HCT116 (cell line): ENCODE measurements at regions not wholly inside any gene's neighbourhood (a gene's known extent, or its start where the extent isn't known, plus 50 kb on each side); places are given as distances from the start of the nearest gene placed in this dataset.

Experiments used
- ATAC-seq: fragments of 200-7000 bp; cut with Tn5 transposase; 2 replicates; pipeline ENCODE4 v1.9.1; 2020; ENCODE audit warnings: mild to moderate bottlenecking, moderate library complexity
- BruUV-seq: library from RNA; stranded (reverse); fragments of 400-500 nt; replicated peaks from 2 replicates; lab custom pipeline; 2021; lab: Mats Ljungman, UMichigan
- CTCF ChIA-PET: fragments of 300-600 bp; sonication (Branson Sonifier 250); formaldehyde crosslinking; loops from one replicate; lab custom pipeline; 2021; ENCODE audit warnings: antibody characterized with exemption; lab: Charles Lee
- POLR2A ChIA-PET: fragments of 300-600, 350-600 bp; sonication (Branson Sonifier 250); formaldehyde crosslinking; loops from one replicate; lab custom pipeline; 2021; ENCODE audit warnings: antibody characterized with exemption; lab: Charles Lee
- RAD21 ChIA-PET, 2 experiments: fragments of 300-600 bp; sonication (Branson Sonifier 250); formaldehyde crosslinking; loops; one replicate each; lab custom pipeline; 2023; ENCODE audit warnings: low total read pairs in 2 of 2; ENCODE audit not compliant: uncharacterized antibody in 2 of 2, unreplicated experiment in 2 of 2, low non-redundant PET in 1 of 2; lab: Charles Lee
- DNase-seq: peaks from one replicate; pipeline ENCODE4 v3.0.0-alpha.2; 2010; ENCODE audit warnings: low read depth, low spot score
- H2AFZ ChIP-seq: fragments of 200-600 bp; shearing (Covaris generic), sonication (generic); 2 replicates; pipeline ENCODE4 v1.6.1; 2017; ENCODE audit warnings: low read depth, mixed run types, mixed read lengths, antibody characterized with exemption, low read length; ENCODE audit not compliant: poor library complexity, severe bottlenecking
- H3K27ac ChIP-seq: 2 replicates; pipeline ENCODE4 v1.5.1; 2012; ENCODE audit warnings: low read depth, low read length
- H3K27me3 ChIP-seq: fragments of 200-600 bp; sonication (generic); 2 replicates; pipeline ENCODE4 v1.6.1; 2016; ENCODE audit warnings: mixed run types, low read length, mixed read lengths; ENCODE audit not compliant: insufficient read depth
- H3K36me3 ChIP-seq, 2 experiments: fragments of 200-500 bp in 1 of 2; fragments of 200-600 bp in 1 of 2; sonication (Bioruptor generic) in 1 of 2; sonication (generic) in 1 of 2; 2 replicates each; pipeline versions ENCODE4 v1.5.1 to v1.6.1; 2014 to 2016; ENCODE audit warnings: low read length in 2 of 2, inconsistent platforms in 1 of 2, mixed read lengths in 1 of 2, mixed run types in 1 of 2; ENCODE audit not compliant: insufficient read depth in 2 of 2, control insufficient read depth in 1 of 2
- H3K4me1 ChIP-seq, 2 experiments: fragments of 200-600 bp in 1 of 2; sonication (generic) in 1 of 2; 2 replicates each; pipeline versions ENCODE4 v1.5.1 to v1.6.1; 2012 to 2017; ENCODE audit warnings: low read length in 2 of 2, inconsistent platforms in 1 of 2, mild to moderate bottlenecking in 1 of 2, mixed read lengths in 1 of 2, mixed run types in 1 of 2, moderate library complexity in 1 of 2; ENCODE audit not compliant: insufficient read depth in 2 of 2, control insufficient read depth in 1 of 2
- H3K4me2 ChIP-seq: fragments of 200-600 bp; sonication (generic); 2 replicates; pipeline ENCODE4 v1.6.1; 2017; ENCODE audit warnings: mixed run types, low read length, mixed read lengths
- H3K4me3 ChIP-seq, 2 experiments: fragments of 200-600 bp in 1 of 2; sonication (generic) in 1 of 2; replicated peaks in 1 of 2; 2 replicates each; pipeline ENCODE4 v1.5.1; 2011 to 2016; ENCODE audit warnings: low read length in 2 of 2, control low read depth in 1 of 2, low read depth in 1 of 2, mild to moderate bottlenecking in 1 of 2, mixed read lengths in 1 of 2, mixed run types in 1 of 2
- H3K79me2 ChIP-seq: fragments of 200-600 bp; sonication (generic); 2 replicates; pipeline ENCODE4 v1.6.1; 2017; ENCODE audit warnings: mild to moderate bottlenecking, mixed run types, low read length, moderate library complexity, mixed read lengths; ENCODE audit not compliant: insufficient read depth
- H3K9ac ChIP-seq: fragments of 200-600 bp; sonication (generic); 2 replicates; pipeline ENCODE4 v1.6.1; 2016; ENCODE audit warnings: low read length, mixed read lengths
- H3K9me2 ChIP-seq: fragments of 200-600 bp; sonication (generic), shearing (Covaris generic); 2 replicates; pipeline ENCODE4 v1.6.1; 2017; ENCODE audit warnings: mixed run types, mild to moderate bottlenecking, moderate library complexity; ENCODE audit not compliant: insufficient read depth
- H3K9me3 ChIP-seq, 2 experiments: fragments of 200-500 bp in 1 of 2; fragments of 200-600 bp in 1 of 2; sonication (Bioruptor generic) in 1 of 2; sonication (generic) in 1 of 2; 2 replicates each; pipeline ENCODE4 v1.6.1; 2014 to 2017; ENCODE audit warnings: low read length in 2 of 2, mixed read lengths in 2 of 2, inconsistent platforms in 1 of 2, low read depth in 1 of 2, mild to moderate bottlenecking in 1 of 2, mixed run types in 1 of 2, moderate library complexity in 1 of 2; ENCODE audit not compliant: control insufficient read depth in 1 of 2, insufficient read depth in 1 of 2
- H4K20me1 ChIP-seq: fragments of 200-600 bp; sonication (generic), shearing (Covaris generic); 2 replicates; pipeline ENCODE4 v1.6.1; 2017; ENCODE audit warnings: mixed run types, mild to moderate bottlenecking, moderate library complexity; ENCODE audit not compliant: insufficient read depth
- ATF3 ChIP-seq: IDR thresholded peaks from 2 replicates; pipeline ENCODE4 v1.6.1; 2012
- CBX3 ChIP-seq: IDR thresholded peaks from 2 replicates; pipeline ENCODE4 v1.6.1; 2012; ENCODE audit warnings: low read depth
- CEBPB ChIP-seq: IDR thresholded peaks from 2 replicates; pipeline ENCODE4 v1.6.1; 2012; ENCODE audit warnings: low read depth
- CTCF ChIP-seq, 3 experiments: fragments of 200-600 bp in 1 of 3; sonication (generic) in 1 of 3; IDR thresholded peaks in 2 of 3; conservative IDR thresholded peaks in 1 of 3; 2 replicates each; pipeline ENCODE4 v1.5.1; 2012 to 2017; ENCODE audit warnings: low read depth in 2 of 3, low read length in 2 of 3, antibody characterized with exemption in 1 of 3, borderline replicate concordance in 1 of 3, control low read depth in 1 of 3, mild to moderate bottlenecking in 1 of 3, mixed read lengths in 1 of 3, mixed run types in 1 of 3, moderate library complexity in 1 of 3; ENCODE audit not compliant: insufficient read depth in 1 of 3
- ELF1 ChIP-seq: IDR thresholded peaks from 2 replicates; pipeline ENCODE4 v1.6.1; 2012; ENCODE audit warnings: low read depth, borderline replicate concordance
- EZH2phosphoT487 ChIP-seq: fragments of 200-600 bp; IDR thresholded peaks from 2 replicates; pipeline ENCODE4 v1.6.1; 2018; ENCODE audit warnings: antibody characterized with exemption, borderline replicate concordance
- SIN3A ChIP-seq: IDR thresholded peaks from 2 replicates; pipeline ENCODE4 v1.6.1; 2012; ENCODE audit warnings: low read depth
- SRF ChIP-seq: IDR thresholded peaks from 2 replicates; pipeline ENCODE4 v1.6.1; 2012; ENCODE audit warnings: low read depth
- TCF7L2 ChIP-seq: IDR thresholded peaks from 2 replicates; pipeline ENCODE4 v1.7.0; 2011; ENCODE audit warnings: borderline replicate concordance, inconsistent platforms; ENCODE audit not compliant: insufficient read depth, insufficient read length; ENCODE audit errors: extremely low read depth
- ZBTB33 ChIP-seq: IDR thresholded peaks from 2 replicates; pipeline ENCODE4 v1.6.1; 2011; ENCODE audit warnings: mild to moderate bottlenecking, low read length, moderate library complexity; ENCODE audit not compliant: insufficient replicate concordance; ENCODE audit errors: extremely low read depth
- ZFX ChIP-seq: fragments of 450-650 bp; IDR thresholded peaks from 2 replicates; pipeline ENCODE4 v1.6.1; 2017
- intact Hi-C: fragments of 100-400 bp; cut with micrococcal nuclease; formaldehyde crosslinking; loops from 2 replicates; pipeline ENCODE4 v1.10.0; 2022

GRCh38 chr14:82510007-82510406 is 976.4 kb upstream of the SEL1L start (continued):
- TF ChIP-seq ATF3, result no peak
- TF ChIP-seq CBX3, result no peak
- TF ChIP-seq, all 23 proteins: peak for 0

- POLR2A ChIA-PET, result no interaction called here
- no peaks in the 10 kb centered on the region for H4K20me1 ChIP-seq
- H2AFZ ChIP-seq, result no peak overlapping the region
- H3K9me3 ChIP-seq, result peaks cover 10 to 29% of the 10 kb centered on the region in 2 experiments; a peak in 2 of 4 replicates
- H3K9ac ChIP-seq, result no peak overlapping the region
- H3K4me3 ChIP-seq, result no peak overlapping the region
- no peaks in the 10 kb centered on the region for H3K36me3 ChIP-seq
- H3K27me3 ChIP-seq, result no peaks in the 10 kb centered on the region
- no TSS peak for BruUV-seq
- H3K9me2 ChIP-seq, result no peaks in the 10 kb centered on the region
- DNase-seq (no peak), ATAC-seq (no peak)
- CTCF ChIA-PET, result no interaction called here
- intact Hi-C loops, result no loop called here
- H3K27ac ChIP-seq, result no peak overlapping the region
- RAD21 ChIA-PET, result no interaction called here
- no peaks in the 10 kb centered on the region for H3K4me1 ChIP-seq
- H3K79me2 ChIP-seq, result no peaks in the 10 kb centered on the region
- TF ChIP-seq ATF3 (no peak), ELF1 (no peak), ZFX (no peak), TCF7L2 (no peak), ZBTB33 (no peak), CTCF (IDR thresholded peaks at IDR 0.05 in 2 of 3, conservative IDR thresholded peaks at IDR 0.05 in 1 of 3; ENCODE audit: borderline replicate concordance in 1 of 3, insufficient read depth in 1 of 3, low read depth in 2 of 3, low read length in 2 of 3) (no peak), SIN3A (no peak), CEBPB (no peak), SRF (no peak), EZH2phosphoT487 (no peak)
- no peak overlapping the region for H3K4me2 ChIP-seq
Measured at GRCh38 chr14:82511399-82511798, 977.7 kb upstream of the SEL1L start.
